Hematopoietic multipotent progenitor cell (in vitro differentiated cells): ENCODE measurements at regions not wholly inside any gene's neighbourhood (a gene's known extent, or its start where the extent isn't known, plus 50 kb on each side); places are given as distances from the start of the nearest gene placed in this dataset.

Experiments used
- DNase-seq, 3 donors: peaks; one replicate each; pipeline ENCODE4 v3.0.0-alpha.2; 2011 to 2015; ENCODE audit warnings: low read depth in 2 of 3, low spot score in 2 of 3

DNA sequence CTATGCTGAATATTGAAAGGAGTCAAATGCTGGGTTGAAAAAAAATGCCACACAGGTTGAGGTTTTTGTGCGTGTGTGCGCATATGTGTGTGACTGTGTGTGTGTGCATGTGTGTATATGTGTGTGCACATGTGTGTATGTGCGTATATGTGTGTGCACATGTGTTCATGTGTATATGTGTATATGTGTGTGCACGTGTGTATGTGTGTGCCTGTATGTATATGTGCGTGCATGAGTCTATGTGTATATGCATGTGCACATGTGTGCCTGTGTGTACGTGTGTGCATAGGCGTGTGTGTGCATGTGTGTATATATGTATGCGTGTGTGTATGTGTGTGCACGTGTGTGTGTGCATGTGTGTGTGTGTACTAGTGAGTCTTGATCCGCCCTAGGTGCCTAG is 655.7 kb downstream of the AACS start:
- no peak for DNase-seq

- no peak for DNase-seq
Measured at GRCh38 chr12:125734137-125734536, 668.9 kb downstream of the AACS start.

DNA sequence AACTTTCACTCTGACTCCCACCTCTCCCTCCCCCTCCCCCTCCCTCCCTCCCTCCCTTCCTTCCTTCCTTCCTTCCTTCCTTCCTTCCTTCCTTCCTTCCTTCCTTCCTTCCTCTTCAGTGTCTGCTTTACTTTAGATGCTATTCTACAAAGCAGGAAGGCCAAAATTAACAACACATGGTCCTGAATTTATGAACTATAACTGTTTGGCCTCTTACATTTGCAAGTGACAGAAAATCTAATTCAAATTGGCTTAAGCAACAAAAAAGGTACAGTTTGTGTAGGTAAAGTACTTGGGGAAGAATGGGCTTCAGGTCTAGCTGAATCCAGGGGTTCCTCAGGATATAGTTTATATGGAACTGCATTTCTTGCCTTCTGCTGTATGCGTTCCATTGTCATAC is 673.0 kb downstream of the AACS start:
- no peak for DNase-seq

- DNase-seq = no peak
Measured at GRCh38 chr12:125742413-125742812, 677.2 kb downstream of the AACS start.

DNA sequence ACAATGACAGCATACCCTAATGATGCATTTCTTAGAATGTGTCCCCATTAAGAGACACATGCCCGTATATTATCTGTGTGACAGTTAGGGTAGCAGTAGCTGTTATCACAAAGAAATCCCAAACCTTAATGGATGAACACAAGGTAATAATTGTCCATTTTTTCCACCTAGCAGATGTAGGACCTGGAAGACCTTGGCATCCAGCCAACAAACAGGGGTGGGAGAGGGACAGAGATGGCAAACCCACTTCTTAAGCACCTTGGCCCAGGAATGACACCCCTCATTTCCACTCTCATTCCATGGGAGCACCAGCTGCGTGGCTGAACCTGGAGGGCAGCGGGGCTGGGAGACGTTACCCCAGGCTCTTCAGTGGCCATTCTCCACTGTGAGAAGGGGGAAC is 679.0 kb downstream of the AACS start:
- no peak for DNase-seq

GRCh38 chr12:125755512-125755911 is 690.3 kb downstream of the AACS start:
- DNase-seq = no peak

DNA sequence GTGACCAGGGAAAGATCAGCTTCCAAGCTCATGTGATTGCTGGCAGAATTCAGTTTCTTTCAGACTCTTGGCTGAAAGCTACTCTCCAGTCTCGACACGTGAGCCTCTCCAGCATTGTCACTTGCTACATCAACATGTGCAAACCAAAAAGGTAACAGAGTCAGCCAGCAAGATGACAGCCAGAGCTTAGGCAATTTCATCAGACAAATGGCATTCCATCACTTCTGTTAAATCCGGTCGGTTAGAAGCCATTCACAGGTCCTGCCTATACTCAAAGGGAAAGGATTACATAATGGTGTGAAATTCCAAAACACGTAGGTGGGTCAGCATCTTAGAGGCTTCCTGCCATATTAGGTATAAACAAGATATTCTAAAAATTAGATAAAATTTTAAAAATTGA is 700.9 kb downstream of the AACS start:
- no peak for DNase-seq

- no peak for DNase-seq
Measured at GRCh38 chr12:125772403-125772802, 707.2 kb downstream of the AACS start.

GRCh38 chr12:125773033-125773640 is 707.9 kb downstream of the AACS start:
- peak in 2 of 3 donors; percentile 42 to 66 for DNase-seq

GRCh38 chr12:125775507-125775906 is 710.3 kb downstream of the AACS start:
- DNase-seq = no peak

DNA sequence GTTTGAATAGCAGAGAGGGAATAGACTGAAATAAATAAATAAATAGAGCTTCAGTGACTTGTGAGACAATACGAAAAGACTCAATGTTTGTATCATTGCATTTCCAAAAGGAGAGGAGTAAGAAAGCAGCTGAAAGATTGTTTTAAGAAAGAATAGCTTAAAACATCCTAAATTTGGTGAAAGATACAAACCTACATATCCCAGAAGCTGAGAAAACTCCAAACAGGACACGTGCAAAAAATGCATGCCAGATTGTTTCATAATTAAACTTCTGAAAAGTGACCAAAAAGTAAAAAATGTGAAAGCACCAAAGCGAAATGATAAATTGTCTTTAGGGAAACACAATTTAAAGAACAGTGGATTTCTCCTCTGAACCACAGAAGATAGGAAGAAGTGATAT is 711.0 kb downstream of the AACS start:
- no peak for DNase-seq

GRCh38 chr12:125786143-125786542 is 720.9 kb downstream of the AACS start:
- no peak for DNase-seq

DNA sequence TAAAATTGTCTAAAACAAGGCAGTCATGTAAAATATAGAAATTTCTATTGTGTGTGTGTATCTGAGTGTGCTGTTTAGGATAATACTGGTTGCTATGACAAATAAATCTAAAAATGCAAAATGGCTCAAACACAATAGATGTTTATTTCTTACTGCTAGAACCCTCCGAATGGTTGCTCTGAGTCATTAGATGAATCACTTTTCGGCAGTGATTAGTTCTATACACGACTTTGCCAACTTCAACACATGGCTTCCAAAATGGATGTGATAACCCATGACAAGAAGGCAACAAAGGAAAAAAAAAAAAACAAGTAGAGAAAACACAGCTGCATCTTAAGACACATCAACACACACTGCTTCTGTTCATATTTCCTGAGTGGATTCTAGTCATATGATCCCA is 729.2 kb downstream of the AACS start:
- no peak for DNase-seq

- no peak for DNase-seq
Measured at GRCh38 chr12:125797421-125798175, 732.4 kb downstream of the AACS start.

- DNase-seq = no peak
Measured at GRCh38 chr12:125804660-125805059, 739.4 kb downstream of the AACS start.

DNA sequence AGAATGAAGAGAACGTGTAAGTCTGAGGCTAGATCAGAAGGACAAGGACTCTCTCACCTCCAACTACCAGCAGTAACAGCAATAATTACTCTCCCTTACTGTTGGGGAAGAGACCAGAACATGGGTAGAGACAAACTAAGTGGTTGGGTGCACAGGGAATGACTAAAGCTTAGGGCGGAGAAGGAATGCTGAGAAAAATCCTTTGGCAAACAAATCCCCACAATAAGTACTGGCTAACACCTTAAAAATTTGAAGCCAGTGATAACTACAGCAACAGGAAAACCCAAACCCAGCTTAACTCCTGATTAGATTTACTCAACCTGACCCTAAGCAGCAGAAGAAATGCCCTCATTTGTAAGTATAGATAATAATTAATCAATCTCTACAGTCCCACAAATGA is 759.0 kb downstream of the AACS start:
- DNase-seq = no peak

DNA sequence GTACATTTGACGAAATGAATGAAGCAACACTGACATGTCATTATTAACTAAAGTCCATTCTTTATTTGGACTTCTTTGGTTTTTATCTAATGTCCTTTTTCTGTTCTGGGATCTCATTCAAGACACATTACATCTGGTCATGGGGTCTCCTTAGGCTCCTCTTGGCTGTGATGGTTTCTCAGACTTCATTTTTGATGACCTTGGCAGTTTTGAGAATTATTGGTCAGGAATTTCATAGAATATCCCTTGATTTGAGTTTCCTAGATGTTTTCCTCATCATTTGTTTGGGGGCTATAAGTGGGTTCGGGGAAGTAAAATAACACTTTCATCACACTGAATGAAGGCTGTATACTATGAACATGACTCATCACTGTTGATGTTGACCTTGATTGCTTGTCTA is 770.6 kb downstream of the AACS start:
- DNase-seq = no peak

GRCh38 chr12:125836647-125837046 is 771.4 kb downstream of the AACS start:
- DNase-seq = no peak

DNA sequence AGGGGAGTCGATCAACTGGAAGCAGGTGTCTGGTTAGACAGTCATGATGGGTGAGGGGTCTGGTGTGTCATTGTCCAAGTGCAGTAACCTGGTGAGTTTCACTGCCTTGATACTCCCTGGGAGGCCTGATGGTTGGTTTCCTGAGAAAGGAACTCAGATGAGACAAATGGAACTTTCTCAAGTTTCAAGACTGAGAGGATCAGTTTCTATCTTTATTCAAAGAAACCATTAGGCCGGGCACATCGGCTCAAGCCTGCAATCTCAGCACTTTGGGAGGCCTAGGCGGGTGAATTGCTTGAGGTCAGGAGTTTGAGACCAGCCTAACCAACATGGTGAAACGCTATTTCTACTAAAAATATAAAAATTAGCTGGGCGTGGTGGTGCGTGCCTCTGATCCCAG is 776.1 kb downstream of the AACS start:
- no peak for DNase-seq

GRCh38 chr12:125852116-125852515 is 786.9 kb downstream of the AACS start:
- DNase-seq = no peak

DNA sequence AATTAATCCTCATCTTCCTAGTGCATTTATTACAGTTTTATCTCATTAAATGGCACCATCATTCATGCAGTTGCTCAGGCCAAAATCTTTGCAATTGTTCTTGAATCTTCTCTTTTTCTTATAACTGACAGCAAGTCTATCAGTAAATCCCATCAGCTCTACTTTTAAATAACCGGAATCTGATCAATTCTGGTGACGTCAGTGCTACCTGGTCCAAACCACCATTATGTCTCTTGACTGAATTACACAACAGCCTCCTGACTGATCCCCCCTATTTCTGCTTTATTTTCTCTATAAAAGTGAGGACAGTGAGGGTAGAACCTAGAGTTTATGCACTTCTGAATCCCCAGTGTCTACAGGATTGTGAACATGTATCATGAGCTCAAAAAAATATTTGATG is 787.4 kb downstream of the AACS start:
- DNase-seq = no peak

DNA sequence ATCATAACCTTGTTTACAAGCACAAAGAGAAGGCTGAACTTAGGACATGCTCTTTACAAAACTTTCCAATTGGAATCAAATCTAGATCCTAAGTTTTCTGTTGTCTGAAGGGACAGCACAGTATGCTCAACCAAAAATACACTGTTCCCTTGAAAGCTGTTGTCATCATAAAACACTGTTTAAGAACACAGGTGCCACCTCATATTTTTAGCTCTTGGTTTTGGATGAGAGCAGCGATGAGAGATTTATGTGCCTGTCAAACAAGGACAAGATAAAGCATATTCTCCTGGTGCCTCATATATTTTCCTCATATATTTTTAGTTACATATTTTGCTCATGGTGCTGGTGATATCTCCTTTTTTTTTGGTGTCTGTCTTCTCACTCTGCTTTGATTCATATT is 788.4 kb downstream of the AACS start:
- DNase-seq = no peak

DNA sequence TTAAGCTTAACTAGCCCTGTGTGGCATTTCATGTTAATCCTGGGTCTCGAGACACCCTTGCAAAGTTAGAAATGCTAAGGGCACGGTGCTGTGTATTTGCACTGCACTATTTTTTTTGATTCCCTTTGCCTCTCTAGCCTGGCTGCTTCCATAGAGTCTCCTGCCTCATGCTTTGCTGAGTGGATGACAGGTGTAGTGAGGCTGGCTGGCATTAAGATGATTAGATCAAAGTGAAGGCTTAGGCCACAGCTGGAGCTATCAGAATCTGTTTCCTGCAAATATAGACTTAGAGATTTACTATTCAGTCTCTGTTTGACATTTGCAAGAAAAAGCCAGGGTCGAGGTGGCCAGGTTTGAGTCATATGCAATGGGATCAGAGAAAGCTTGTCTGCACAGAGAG is 791.1 kb downstream of the AACS start:
- no peak for DNase-seq
